VCaP (cell line): ENCODE measurements at regions not wholly inside any gene's neighbourhood (a gene's known extent, or its start where the extent isn't known, plus 50 kb on each side); places are given as distances from the start of the nearest gene placed in this dataset.

Experiments
- H3K27ac ChIP-seq: fragments of 450-650 bp; 2 replicates; pipeline ENCODE4 v1.5.1; 2017
- TF ChIP-seq, protein P1 (sequence below): fragments of 450-650 bp; conservative IDR thresholded peaks from 2 replicates; pipeline ENCODE4 v1.5.1; 2017; ENCODE audit warnings: mild to moderate bottlenecking, moderate library complexity

DNA sequence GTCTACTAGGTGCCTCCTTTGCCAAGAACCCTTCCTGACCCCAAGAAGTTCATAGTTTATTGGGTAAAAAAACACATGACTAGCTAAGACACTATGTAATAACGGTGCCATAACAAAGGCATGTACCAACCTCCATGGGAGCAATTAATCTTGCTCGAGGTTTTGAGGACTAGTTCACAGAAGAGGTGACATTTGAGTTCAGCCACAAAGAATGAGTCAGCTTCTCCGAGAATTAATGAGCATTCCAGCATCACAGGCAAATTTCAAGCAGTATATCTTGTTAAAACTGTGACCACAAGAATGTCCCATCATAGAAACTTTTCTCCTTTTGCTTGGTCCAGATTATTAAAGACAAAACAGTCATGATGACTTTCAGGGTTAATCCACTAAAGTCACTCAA lies 113.0 kb upstream of the RAP1B start:
- no peak overlapping the region for H3K27ac ChIP-seq
- TF ChIP-seq, protein P1, sequence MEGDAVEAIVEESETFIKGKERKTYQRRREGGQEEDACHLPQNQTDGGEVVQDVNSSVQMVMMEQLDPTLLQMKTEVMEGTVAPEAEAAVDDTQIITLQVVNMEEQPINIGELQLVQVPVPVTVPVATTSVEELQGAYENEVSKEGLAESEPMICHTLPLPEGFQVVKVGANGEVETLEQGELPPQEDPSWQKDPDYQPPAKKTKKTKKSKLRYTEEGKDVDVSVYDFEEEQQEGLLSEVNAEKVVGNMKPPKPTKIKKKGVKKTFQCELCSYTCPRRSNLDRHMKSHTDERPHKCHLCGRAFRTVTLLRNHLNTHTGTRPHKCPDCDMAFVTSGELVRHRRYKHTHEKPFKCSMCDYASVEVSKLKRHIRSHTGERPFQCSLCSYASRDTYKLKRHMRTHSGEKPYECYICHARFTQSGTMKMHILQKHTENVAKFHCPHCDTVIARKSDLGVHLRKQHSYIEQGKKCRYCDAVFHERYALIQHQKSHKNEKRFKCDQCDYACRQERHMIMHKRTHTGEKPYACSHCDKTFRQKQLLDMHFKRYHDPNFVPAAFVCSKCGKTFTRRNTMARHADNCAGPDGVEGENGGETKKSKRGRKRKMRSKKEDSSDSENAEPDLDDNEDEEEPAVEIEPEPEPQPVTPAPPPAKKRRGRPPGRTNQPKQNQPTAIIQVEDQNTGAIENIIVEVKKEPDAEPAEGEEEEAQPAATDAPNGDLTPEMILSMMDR = no peak

DNA sequence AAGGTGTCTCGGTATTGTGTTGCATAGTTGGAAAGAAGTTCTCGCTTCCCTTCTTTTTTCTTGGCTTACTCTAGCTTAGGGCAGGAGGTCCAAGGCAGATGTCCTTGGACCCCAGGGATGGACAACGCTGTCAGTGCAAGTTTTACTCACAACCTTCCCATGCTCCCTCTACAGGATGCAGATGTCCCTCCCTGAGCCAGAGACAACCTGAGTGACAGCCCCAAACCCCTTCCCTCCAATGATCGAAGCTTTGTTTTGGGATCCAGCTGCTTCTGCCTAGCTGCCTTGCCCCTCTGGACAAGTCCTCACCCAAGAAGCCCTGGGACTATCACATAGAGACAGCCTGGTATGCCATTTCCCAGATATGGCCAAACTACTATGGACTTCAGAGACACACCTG lies 112.0 kb upstream of the RAP1B start:
- TF ChIP-seq, protein P1 = no peak
- no peak overlapping the region for H3K27ac ChIP-seq

DNA sequence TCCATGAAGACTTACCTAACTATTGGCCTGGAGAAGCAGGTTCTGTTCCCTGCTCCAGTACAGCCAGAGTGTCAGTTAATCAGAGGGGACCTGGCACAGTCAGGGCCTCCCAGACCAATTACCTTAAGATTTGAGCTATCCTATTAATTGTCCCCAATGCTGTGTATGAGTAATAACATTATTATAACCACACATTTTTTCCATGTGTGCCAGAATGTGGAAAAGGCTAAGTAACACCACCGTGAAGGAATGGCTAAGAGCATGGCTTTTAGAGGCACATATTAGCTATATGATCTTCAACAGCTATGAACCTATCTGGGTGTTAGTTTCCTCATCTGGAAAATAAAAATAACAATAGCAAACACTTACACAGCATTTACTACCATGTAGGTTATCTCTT lies 111.1 kb upstream of the RAP1B start:
- TF ChIP-seq, protein P1 = no peak

DNA sequence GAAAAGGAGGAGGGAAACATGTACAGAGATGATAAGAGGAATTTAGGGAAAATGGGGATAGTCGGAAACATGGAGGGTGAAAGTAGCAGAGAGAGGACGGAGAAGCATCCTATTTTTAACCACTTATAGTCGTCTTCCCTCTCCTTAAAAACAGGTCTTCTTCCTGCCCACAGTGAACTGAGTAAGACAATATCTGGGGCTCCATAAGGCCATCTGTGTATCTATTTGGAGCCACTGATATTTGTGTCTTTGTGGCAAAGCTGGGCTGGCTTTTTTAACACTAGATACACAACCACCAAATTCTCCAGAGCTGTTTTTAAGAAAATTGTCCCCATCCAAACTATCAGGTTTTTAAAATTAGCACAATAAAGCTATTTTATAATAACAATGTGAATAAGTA lies 109.5 kb upstream of the RAP1B start:
- TF ChIP-seq, protein P1 = no peak
- H3K27ac ChIP-seq = no peak overlapping the region

More for the DNA sequence above, 111.1 kb upstream of the RAP1B start:
- H3K27ac ChIP-seq = no peak overlapping the region

DNA sequence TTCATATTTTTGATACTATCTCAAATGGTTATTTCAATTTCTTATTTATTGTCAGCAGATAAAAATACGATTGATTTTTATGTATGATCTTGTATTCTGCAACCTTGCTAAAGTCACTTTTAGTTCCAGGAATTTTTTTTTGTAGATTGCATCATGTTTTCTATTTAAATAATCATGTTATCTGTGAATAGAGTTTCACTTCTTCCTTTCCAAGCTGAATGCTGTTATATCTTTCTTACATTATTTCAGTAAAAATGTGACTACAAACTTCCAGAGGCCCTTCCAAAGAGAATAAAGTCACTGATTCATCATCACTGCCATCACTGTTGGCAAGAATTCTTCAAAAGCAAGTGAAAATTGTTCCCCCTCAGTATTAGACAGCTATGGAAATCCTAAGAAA lies 104.7 kb upstream of the RAP1B start:
- no peak overlapping the region for H3K27ac ChIP-seq
- TF ChIP-seq, protein P1 = no peak

DNA sequence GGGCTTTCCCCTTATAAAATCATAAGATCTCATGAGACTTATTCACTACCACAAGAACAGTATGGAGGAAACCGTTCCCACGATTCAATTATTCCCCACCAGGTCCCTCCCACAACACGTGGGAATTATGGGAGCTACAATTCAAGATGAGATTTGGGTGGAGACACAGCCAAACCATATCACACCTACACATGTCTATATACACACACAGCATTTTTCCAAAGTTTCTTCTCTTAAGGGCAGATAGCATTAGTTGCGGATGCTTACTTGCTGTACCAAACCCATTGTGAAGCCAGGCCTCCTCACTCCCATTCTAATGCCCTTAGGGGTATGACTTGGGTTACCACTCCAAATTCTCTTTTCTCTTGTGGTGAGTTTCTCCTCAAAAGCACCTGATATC lies 104.1 kb upstream of the RAP1B start:
- no peak overlapping the region for H3K27ac ChIP-seq
- TF ChIP-seq, protein P1 = no peak

DNA sequence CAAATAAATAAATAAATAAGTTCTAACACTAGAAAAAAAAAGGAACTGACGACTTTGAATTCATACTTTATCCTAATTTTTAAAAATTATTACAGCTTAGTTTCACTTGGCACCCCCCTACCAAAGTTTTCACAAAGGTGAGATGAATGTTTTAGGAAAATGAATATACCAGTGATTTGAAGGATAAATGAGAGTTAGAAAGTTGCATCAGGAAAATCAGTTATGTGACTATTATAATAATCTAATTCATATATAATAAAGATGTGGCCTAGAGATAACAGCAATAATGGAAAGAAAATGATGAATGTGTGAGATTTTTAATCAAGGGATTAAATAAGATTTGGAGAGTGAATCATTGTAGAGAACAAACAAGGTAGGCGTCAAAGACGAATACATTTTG lies 103.0 kb upstream of the RAP1B start:
- TF ChIP-seq, protein P1 = no peak
- no peak overlapping the region for H3K27ac ChIP-seq

DNA sequence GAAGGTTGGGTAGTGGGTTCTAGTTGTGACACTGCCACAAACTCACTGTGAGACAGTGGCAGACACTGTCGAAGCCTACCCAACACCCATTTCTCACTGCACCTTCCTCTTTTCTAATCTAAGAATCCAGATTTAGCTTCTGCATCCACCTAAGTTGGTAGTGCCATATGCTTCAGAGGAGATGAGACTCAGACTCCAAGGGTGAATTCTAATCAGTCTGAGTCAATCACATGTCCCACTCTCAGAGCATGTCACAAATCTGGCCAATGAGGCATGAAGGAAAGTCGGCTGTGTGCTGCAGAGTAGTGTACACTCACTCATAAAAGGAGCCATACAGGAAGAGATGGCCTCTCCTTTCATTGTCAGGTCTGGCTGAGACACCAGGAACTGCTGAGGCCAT lies 102.1 kb upstream of the RAP1B start:
- TF ChIP-seq, protein P1 = no peak
- no peak overlapping the region for H3K27ac ChIP-seq
